Liver (tissue), 8 donors: ENCODE measurements at regions not wholly inside any gene's neighbourhood (a gene's known extent, or its start where the extent isn't known, plus 50 kb on each side); places are given as distances from the start of the nearest gene placed in this dataset.

Source experiments
- DNase-seq: peaks from one replicate; pipeline ENCODE4 v3.0.0-alpha.2; 2017; ENCODE audit warnings: low spot score
- H3K27ac ChIP-seq, 2 donors: one replicate each; pipeline ENCODE4 v1.7.0; 2013; ENCODE audit warnings: inconsistent platforms in 2 of 2, low read length in 2 of 2, control low read depth in 1 of 2, low read depth in 1 of 2, mild to moderate bottlenecking in 1 of 2
- H3K27me3 ChIP-seq, 4 donors: one replicate each; pipeline versions ENCODE4 v1.6.1 to v1.7.0; 2013; ENCODE audit warnings: low read length in 3 of 4, inconsistent platforms in 1 of 4, mild to moderate bottlenecking in 1 of 4, moderate library complexity in 1 of 4; ENCODE audit not compliant: control insufficient read depth in 4 of 4, insufficient read depth in 4 of 4
- H3K36me3 ChIP-seq, 4 donors: one replicate each; pipeline versions ENCODE4 v1.6.1 to v1.7.0; 2013; ENCODE audit warnings: low read length in 3 of 4, mild to moderate bottlenecking in 3 of 4, low read depth in 1 of 4, moderate library complexity in 1 of 4; ENCODE audit not compliant: control insufficient read depth in 4 of 4, insufficient read depth in 3 of 4
- H3K4me1 ChIP-seq, 4 donors: one replicate each; pipeline versions ENCODE4 v1.6.1 to v1.7.0; 2013; ENCODE audit warnings: low read length in 3 of 4, mild to moderate bottlenecking in 3 of 4, moderate library complexity in 1 of 4; ENCODE audit not compliant: control insufficient read depth in 4 of 4, insufficient read depth in 4 of 4
- H3K4me3 ChIP-seq, 3 donors: one replicate each; pipeline versions ENCODE4 v1.6.1 to v1.7.0; 2013; ENCODE audit warnings: low read length in 3 of 3, control low read depth in 1 of 3, low read depth in 1 of 3, mild to moderate bottlenecking in 1 of 3
- H3K9ac ChIP-seq, 2 donors: one replicate each; pipeline ENCODE4 v1.7.0; 2013; ENCODE audit warnings: low read length in 2 of 2, mild to moderate bottlenecking in 2 of 2, moderate library complexity in 2 of 2, control low read depth in 1 of 2, low read depth in 1 of 2
- H3K9me3 ChIP-seq, 4 donors: one replicate each; pipeline versions ENCODE4 v1.6.1 to v1.7.0; 2013; ENCODE audit warnings: low read length in 3 of 4; ENCODE audit not compliant: control insufficient read depth in 4 of 4
- EGR1 ChIP-seq, 2 donors: IDR thresholded peaks; 2 replicates each; pipeline ENCODE4 v1.6.1; 2016 to 2018; ENCODE audit warnings: antibody characterized with exemption in 2 of 2, low read depth in 2 of 2
- FOXA1 ChIP-seq: IDR thresholded peaks from 2 replicates; pipeline ENCODE4 v1.6.1; 2016; ENCODE audit warnings: antibody characterized with exemption
- GABPA ChIP-seq, 2 donors: IDR thresholded peaks in 1 of 2; conservative IDR thresholded peaks in 1 of 2; 2 replicates each; pipeline ENCODE4 v1.6.1; 2016; ENCODE audit warnings: antibody characterized with exemption in 2 of 2, mild to moderate bottlenecking in 1 of 2, moderate library complexity in 1 of 2
- HNF4A ChIP-seq, 2 donors: conservative IDR thresholded peaks; 2 replicates each; pipeline ENCODE4 v1.6.1; 2016; ENCODE audit warnings: antibody characterized with exemption in 2 of 2, mild to moderate bottlenecking in 2 of 2
- JUND ChIP-seq, 2 donors: IDR thresholded peaks; 2 replicates each; pipeline ENCODE4 v1.6.1; 2016; ENCODE audit warnings: antibody characterized with exemption in 2 of 2
- NR2F2 ChIP-seq: IDR thresholded peaks from 2 replicates; pipeline ENCODE4 v1.6.1; 2016; ENCODE audit warnings: antibody characterized with exemption
- RAD21 ChIP-seq, 2 donors: IDR thresholded peaks; 2 replicates each; pipeline ENCODE4 v1.6.1; 2016; ENCODE audit warnings: antibody characterized with exemption in 2 of 2, mild to moderate bottlenecking in 2 of 2
- RXRA ChIP-seq, 2 donors: IDR thresholded peaks; 2 replicates each; pipeline ENCODE4 v1.6.1; 2017 to 2018; ENCODE audit warnings: antibody characterized with exemption in 2 of 2, mild to moderate bottlenecking in 1 of 2
- SP1 ChIP-seq: IDR thresholded peaks from 2 replicates; pipeline ENCODE4 v1.6.1; 2018; ENCODE audit warnings: antibody characterized with exemption, mild to moderate bottlenecking
- TAF1 ChIP-seq: conservative IDR thresholded peaks from 2 replicates; pipeline ENCODE4 v1.6.1; 2016; ENCODE audit warnings: antibody characterized with exemption, mild to moderate bottlenecking
- YY1 ChIP-seq: IDR thresholded peaks from 2 replicates; pipeline ENCODE4 v1.6.1; 2016; ENCODE audit warnings: antibody characterized with exemption, mild to moderate bottlenecking
- WGBS: extraction: QIAGEN DNeasy Blood & Tissue Kit; methylation state at CpG from one replicate; pipeline ENCODE4 v1.1.7; 2013; 5-methylcytosine and 5-hydroxymethylcytosine counted together
- TF ChIP-seq, protein P1 (sequence below): fragments of 150-350 bp; IDR thresholded peaks from 2 replicates; pipeline ENCODE4 v1.5.1; 2017; ENCODE audit warnings: improper control_type of control experiment, low read depth, low read length; ENCODE audit not compliant: missing input control
- TF ChIP-seq, protein P2 (sequence below): IDR thresholded peaks from 2 replicates; pipeline ENCODE4 v1.6.1; 2016; ENCODE audit warnings: antibody characterized with exemption
- TF ChIP-seq, protein P3 (sequence below): IDR thresholded peaks from 2 replicates; pipeline ENCODE4 v1.6.1; 2016; ENCODE audit warnings: antibody characterized with exemption
- TF ChIP-seq, protein P4 (sequence below): IDR thresholded peaks from 2 replicates; pipeline ENCODE4 v1.6.1; 2016; ENCODE audit warnings: antibody characterized with exemption, mild to moderate bottlenecking
- donor health status: healthy.
- donor health status: healthy.
- donor health status: healthy.
- donor health status: healthy.
- donor health status: healthy.

DNA sequence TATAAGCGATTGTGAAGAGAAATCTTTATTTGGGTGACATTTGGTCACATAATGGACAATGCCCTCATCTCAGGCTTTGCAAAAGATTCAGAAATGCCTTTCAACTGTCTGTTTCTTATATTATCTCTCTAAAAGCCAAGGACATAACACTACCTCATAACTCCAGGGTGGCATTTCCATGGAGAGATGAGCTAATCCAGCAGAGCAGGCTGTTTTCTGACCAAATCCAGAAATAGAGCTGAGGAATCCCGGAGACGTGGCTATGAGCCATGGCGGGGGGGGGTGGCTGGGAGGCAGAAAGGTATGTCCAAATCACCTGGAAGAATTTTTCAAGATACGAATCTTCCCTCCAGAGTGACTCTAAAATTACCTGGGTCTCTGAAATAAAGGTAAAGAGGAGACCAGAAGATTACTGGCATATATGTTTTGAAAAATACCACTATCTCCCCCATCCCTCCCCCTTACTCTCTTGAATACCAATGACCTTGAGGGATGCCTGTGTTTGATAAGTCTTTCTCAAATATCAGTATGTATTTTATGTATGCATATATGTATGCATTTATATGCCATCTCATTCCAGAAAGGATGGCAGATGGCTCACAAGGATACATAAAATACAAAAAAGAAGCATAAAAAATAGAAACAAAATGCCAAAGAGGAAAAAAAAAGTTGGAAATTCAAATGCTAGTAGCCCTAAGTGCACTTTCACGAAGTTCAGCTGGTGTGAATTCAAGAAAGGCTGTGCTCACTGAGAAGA is 296.0 kb upstream of the MGAT5 start:
- no peak for TF ChIP-seq RAD21 (IDR thresholded peaks at IDR 0.05)
- TF ChIP-seq YY1 = no peak
- TF ChIP-seq, protein P1, sequence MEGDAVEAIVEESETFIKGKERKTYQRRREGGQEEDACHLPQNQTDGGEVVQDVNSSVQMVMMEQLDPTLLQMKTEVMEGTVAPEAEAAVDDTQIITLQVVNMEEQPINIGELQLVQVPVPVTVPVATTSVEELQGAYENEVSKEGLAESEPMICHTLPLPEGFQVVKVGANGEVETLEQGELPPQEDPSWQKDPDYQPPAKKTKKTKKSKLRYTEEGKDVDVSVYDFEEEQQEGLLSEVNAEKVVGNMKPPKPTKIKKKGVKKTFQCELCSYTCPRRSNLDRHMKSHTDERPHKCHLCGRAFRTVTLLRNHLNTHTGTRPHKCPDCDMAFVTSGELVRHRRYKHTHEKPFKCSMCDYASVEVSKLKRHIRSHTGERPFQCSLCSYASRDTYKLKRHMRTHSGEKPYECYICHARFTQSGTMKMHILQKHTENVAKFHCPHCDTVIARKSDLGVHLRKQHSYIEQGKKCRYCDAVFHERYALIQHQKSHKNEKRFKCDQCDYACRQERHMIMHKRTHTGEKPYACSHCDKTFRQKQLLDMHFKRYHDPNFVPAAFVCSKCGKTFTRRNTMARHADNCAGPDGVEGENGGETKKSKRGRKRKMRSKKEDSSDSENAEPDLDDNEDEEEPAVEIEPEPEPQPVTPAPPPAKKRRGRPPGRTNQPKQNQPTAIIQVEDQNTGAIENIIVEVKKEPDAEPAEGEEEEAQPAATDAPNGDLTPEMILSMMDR = no peak
- TF ChIP-seq HNF4A (conservative IDR thresholded peaks at IDR 0.05) = no peak
- TF ChIP-seq, protein P2, sequence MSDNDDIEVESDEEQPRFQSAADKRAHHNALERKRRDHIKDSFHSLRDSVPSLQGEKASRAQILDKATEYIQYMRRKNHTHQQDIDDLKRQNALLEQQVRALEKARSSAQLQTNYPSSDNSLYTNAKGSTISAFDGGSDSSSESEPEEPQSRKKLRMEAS = no peak
- no peak for TF ChIP-seq NR2F2
- TF ChIP-seq SP1 = no peak
- no peak for TF ChIP-seq RXRA (IDR thresholded peaks at IDR 0.05)
- no peak for TF ChIP-seq EGR1 (IDR thresholded peaks at IDR 0.05; ENCODE audit: low read depth in 2 of 2)
- TF ChIP-seq, protein P3, sequence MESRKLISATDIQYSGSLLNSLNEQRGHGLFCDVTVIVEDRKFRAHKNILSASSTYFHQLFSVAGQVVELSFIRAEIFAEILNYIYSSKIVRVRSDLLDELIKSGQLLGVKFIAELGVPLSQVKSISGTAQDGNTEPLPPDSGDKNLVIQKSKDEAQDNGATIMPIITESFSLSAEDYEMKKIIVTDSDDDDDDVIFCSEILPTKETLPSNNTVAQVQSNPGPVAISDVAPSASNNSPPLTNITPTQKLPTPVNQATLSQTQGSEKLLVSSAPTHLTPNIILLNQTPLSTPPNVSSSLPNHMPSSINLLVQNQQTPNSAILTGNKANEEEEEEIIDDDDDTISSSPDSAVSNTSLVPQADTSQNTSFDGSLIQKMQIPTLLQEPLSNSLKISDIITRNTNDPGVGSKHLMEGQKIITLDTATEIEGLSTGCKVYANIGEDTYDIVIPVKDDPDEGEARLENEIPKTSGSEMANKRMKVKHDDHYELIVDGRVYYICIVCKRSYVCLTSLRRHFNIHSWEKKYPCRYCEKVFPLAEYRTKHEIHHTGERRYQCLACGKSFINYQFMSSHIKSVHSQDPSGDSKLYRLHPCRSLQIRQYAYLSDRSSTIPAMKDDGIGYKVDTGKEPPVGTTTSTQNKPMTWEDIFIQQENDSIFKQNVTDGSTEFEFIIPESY = no peak
- no peak for TF ChIP-seq GABPA (IDR thresholded peaks at IDR 0.05 in 1 of 2, conservative IDR thresholded peaks at IDR 0.05 in 1 of 2)
- Histone ChIP-seq H3K27ac (no peak overlapping the region), H3K36me3 (no peaks in the 10 kb centered on the region), H3K9me3 (no peaks in the 10 kb centered on the region), H3K27me3 (peaks cover 0 to 5% (median under 1%) of the 10 kb centered on the region in 4 donors), H3K4me3 (no peak overlapping the region), H3K4me1 (no peaks in the 10 kb centered on the region), H3K9ac (no peak overlapping the region)
- WGBS = 54% methylated on average over 6 of the region's 6 CpGs
- no peak for DNase-seq

DNA sequence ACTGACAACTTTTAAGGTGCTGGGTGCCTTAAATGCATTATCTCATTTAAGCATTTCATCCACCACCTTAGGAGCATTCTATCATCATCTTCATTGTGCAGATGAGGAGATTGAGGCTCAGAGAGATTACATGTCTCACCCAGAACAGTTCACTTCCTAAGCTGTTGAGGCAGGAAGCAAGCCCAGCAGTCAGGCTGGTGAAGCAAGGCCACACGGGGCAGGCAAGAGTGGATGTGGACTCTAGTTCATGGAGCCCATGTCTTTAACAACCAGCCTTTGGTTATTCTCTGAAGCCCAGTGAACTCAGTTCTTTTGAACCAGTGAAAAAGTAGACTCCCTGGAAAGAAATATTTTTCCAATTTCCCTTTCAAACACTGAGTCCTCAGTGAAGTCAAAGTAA is 294.8 kb upstream of the MGAT5 start:
- Histone ChIP-seq H3K9ac (no peak overlapping the region), H3K27ac (no peak overlapping the region), H3K36me3 (no peaks in the 10 kb centered on the region), H3K4me1 (no peaks in the 10 kb centered on the region), H3K4me3 (no peak overlapping the region), H3K9me3 (no peaks in the 10 kb centered on the region), H3K27me3 (peaks cover 0 to 5% (median under 1%) of the 10 kb centered on the region in 4 donors)
- no peak for DNase-seq
- TF ChIP-seq, protein P2 = no peak
- TF ChIP-seq EGR1 (IDR thresholded peaks at IDR 0.05; ENCODE audit: low read depth in 2 of 2) (no peak), FOXA1 (no peak), GABPA (IDR thresholded peaks at IDR 0.05 in 1 of 2, conservative IDR thresholded peaks at IDR 0.05 in 1 of 2) (no peak), TAF1 (no peak), RXRA (IDR thresholded peaks at IDR 0.05) (no peak), JUND (IDR thresholded peaks at IDR 0.05) (no peak), NR2F2 (no peak)
- TF ChIP-seq, protein P3 = no peak
- TF ChIP-seq, protein P4, sequence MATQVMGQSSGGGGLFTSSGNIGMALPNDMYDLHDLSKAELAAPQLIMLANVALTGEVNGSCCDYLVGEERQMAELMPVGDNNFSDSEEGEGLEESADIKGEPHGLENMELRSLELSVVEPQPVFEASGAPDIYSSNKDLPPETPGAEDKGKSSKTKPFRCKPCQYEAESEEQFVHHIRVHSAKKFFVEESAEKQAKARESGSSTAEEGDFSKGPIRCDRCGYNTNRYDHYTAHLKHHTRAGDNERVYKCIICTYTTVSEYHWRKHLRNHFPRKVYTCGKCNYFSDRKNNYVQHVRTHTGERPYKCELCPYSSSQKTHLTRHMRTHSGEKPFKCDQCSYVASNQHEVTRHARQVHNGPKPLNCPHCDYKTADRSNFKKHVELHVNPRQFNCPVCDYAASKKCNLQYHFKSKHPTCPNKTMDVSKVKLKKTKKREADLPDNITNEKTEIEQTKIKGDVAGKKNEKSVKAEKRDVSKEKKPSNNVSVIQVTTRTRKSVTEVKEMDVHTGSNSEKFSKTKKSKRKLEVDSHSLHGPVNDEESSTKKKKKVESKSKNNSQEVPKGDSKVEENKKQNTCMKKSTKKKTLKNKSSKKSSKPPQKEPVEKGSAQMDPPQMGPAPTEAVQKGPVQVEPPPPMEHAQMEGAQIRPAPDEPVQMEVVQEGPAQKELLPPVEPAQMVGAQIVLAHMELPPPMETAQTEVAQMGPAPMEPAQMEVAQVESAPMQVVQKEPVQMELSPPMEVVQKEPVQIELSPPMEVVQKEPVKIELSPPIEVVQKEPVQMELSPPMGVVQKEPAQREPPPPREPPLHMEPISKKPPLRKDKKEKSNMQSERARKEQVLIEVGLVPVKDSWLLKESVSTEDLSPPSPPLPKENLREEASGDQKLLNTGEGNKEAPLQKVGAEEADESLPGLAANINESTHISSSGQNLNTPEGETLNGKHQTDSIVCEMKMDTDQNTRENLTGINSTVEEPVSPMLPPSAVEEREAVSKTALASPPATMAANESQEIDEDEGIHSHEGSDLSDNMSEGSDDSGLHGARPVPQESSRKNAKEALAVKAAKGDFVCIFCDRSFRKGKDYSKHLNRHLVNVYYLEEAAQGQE = no peak
- 57% methylated on average over 1 of the region's 1 CpG for WGBS
